GM10266 (cell line): ENCODE measurements at regions not wholly inside any gene's neighbourhood (a gene's known extent, or its start where the extent isn't known, plus 50 kb on each side); places are given as distances from the start of the nearest gene placed in this dataset.
"Not testable (repeated sequence)": the region's sequence is repeated elsewhere in the genome, so short reads cannot be mapped to it uniquely, and the experiment has no call there.

Experiments used
- DNase-seq: peaks from one replicate; pipeline ENCODE4 v3.0.0; 2012; ENCODE audit errors: extremely low spot score

DNA sequence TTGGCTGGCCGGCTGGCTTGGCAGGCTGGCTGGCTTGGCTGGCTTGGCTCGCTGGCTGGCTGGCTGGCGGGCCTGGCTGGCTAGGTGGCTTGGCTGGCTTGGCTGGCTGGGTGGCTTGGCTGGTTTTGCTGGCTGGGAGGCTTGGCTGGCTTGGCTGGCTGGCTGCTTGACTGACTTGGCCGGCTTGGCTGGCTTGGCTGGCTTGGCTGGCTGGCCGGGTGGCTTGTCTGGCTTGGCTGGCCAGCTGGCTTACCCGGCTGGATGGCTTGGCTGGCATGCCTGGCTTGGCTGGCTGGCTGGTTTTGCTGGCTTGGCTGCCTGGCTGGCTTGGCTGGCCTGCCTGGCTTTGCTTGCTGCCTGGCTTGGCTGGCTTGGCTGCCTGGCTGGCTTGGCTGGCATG is 2825.2 kb downstream of the RPIA start:
- not testable (repeated sequence) for DNase-seq

GRCh38 chr2:91517846-91518245 is 2826.4 kb downstream of the RPIA start:
- not testable (repeated sequence) for DNase-seq

GRCh38 chr2:91518361-91518981 is 2827.0 kb downstream of the RPIA start:
- not testable (repeated sequence) for DNase-seq

- not testable (repeated sequence) for DNase-seq
Measured at GRCh38 chr2:91519359-91519758, 2827.9 kb downstream of the RPIA start.

- not testable (repeated sequence) for DNase-seq
Measured at GRCh38 chr2:91519914-91520313, 2828.4 kb downstream of the RPIA start.

- DNase-seq = not testable (repeated sequence)
Measured at GRCh38 chr2:91520523-91520922, 2829.1 kb downstream of the RPIA start.

- not testable (repeated sequence) for DNase-seq
Measured at GRCh38 chr2:91520972-91521535, 2829.6 kb downstream of the RPIA start.

- DNase-seq = not testable (repeated sequence)
Measured at GRCh38 chr2:91521944-91522343, 2830.5 kb downstream of the RPIA start.

DNA sequence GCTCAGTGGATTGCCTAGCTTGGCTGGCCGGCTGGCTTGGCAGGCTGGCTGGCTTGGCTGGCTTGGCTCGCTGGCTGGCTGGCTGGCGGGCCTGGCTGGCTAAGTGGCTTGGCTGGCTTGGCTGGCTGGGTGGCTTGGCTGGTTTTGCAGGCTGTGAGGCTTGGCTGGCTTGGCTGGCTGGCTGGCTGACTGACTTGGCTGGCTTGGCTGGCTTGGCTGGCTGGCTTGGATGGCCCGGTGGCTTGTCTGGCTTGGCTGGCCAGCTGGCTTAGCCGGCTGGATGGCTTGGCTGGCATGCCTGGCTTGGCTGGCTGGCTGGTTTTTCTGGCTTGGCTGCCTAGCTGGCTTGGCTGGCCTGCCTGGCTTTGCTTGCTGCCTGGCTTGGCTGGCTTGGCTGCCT is 2831.4 kb downstream of the RPIA start:
- DNase-seq = not testable (repeated sequence)

DNA sequence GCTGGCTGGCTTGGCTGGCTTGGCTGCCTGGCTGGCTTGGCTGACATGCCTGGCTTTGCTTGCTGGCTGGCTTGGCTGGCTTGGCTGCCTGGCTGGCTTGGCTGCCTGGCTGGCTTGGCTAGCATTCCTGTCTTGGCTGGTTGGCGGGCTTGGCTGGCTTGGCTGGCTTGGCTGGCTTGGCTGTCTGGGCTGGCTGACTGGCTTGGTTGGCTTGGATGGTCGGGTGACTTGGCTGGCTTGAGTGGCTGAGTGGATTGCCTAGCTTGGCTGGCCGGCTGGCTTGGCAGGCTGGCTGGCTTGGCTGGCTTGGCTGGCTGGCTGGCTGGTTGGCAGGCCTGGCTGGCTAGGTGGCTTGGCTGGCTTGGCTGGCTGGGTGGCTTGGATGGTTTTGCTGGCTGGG is 2832.3 kb downstream of the RPIA start:
- DNase-seq = not testable (repeated sequence)

DNA sequence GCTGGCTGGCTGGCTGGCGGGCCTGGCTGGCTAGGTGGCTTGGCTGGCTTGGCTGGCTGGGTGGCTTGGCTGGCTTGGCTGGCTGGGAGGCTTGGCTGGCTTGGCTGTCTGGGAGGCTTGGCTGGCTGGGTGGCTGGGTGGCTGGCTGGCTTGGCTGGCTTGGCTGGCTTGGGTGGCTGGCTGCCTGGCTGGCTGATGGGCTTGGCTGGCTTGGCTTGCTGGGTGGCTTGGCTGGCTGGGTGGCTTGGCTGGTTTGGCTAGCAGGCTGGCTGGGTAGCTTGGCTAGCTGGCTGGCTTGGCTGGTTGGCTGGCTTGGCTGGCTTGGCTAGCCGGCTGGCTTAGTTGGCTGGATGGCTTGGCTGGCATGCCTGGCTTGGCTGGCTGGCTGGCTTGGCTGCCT is 2834.1 kb downstream of the RPIA start:
- DNase-seq = not testable (repeated sequence)

GRCh38 chr2:91526083-91526482 is 2834.6 kb downstream of the RPIA start:
- DNase-seq = not testable (repeated sequence)

DNA sequence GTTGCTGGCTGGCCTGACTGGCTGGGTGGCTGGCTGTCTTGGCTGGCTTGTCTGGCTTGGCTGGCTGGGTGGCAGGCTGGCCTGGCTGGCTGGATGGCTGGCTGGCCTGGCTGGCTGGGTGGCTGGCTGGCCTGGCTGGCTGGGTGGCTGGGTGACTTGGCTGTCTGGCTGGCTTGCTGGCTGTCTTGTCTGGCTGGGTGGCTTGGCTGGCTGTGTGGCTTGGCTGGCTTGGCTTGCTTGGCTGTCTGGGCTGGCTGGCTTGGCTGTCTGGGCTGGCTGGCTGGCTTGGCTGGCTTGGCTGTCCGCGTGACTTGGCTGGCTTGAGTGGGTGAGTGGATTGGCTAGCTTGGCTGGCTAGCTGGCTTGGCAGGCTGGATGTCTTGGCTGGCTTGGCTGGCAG is 2835.6 kb downstream of the RPIA start:
- not testable (repeated sequence) for DNase-seq

GRCh38 chr2:91527491-91528031 is 2836.1 kb downstream of the RPIA start:
- DNase-seq = not testable (repeated sequence)

- not testable (repeated sequence) for DNase-seq
Measured at GRCh38 chr2:91528361-91528760, 2836.9 kb downstream of the RPIA start.

GRCh38 chr2:91536109-91536508 is 2844.6 kb downstream of the RPIA start:
- not testable (repeated sequence) for DNase-seq

DNA sequence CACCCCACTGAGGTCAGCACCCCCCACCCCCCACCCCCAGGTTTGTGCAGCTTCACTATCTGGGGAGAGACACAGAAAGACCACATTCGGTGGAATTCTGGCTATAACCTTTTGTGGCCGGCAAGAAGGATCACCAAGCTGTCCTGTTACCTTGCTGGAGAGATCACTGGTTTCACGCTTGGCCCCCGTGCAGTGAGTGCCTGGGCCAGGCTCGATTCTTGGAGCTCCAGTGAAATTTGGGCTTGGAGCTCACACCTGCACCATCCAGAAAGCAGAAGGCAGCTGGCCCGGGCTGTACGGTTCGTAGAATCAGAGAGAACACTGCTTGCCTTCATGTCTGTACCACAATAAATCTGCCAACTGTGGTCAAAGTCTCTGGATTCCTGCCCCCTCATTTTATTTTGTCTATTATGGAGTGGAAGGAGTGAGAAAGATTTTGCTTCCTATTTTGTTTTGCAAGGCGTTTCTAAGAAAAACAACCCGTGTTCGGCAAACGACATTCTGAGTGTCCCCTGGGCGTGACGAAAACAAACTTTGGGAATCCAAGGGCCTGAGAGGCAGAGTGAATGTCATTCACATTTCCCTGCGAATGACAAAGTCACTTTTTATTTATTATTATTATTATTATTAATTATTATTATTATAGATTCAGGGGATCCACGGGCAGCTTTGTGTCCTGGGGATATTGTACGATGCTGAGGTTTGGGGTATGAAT is 2845.2 kb downstream of the RPIA start:
- DNase-seq = not testable (repeated sequence)

- not testable (repeated sequence) for DNase-seq
Measured at GRCh38 chr2:91549316-91549715, 2857.8 kb downstream of the RPIA start.

GRCh38 chr2:91558234-91558633 is 2866.8 kb downstream of the RPIA start:
- DNase-seq = not testable (repeated sequence)

- DNase-seq = not testable (repeated sequence)
Measured at GRCh38 chr2:91559269-91559668, 2867.8 kb downstream of the RPIA start.

- DNase-seq = not testable (repeated sequence)
Measured at GRCh38 chr2:91559886-91560614, 2868.6 kb downstream of the RPIA start.

DNA sequence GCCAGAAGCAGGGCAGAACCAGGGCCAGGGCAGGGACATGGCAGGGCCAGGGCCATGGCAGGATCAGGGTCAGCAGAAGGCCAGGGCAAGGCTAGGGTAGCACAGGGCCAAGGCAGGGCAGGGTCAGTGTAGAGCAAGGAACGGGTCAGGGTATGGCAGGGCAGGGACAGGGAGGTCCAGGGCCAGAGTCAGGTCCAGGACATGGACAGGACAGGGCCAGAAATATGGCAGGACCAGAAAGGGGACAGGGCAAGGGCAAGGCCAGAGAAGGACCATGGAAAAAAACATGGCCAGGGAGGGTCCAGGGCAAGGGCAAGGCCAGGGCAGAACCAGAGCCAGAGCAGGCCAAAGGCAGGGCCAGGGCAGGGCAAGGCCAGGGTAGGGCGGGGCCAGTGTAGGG is 2870.7 kb downstream of the RPIA start:
- not testable (repeated sequence) for DNase-seq
